AG09309 (cell line): ENCODE measurements at regions not wholly inside any gene's neighbourhood (a gene's known extent, or its start where the extent isn't known, plus 50 kb on each side); places are given as distances from the start of the nearest gene placed in this dataset.

Experiments
- DNase-seq: peaks from one replicate; pipeline ENCODE4 v3.0.0-alpha.2; 2010; ENCODE audit warnings: low read depth
- H3K4me3 ChIP-seq: 2 replicates; pipeline ENCODE4 v1.5.1; 2011; ENCODE audit warnings: mild to moderate bottlenecking, low read depth, low read length, moderate library complexity; ENCODE audit not compliant: control insufficient read depth
- TF ChIP-seq, protein P1 (sequence below): IDR thresholded peaks from 2 replicates; pipeline ENCODE4 v1.5.1; 2011; ENCODE audit warnings: mild to moderate bottlenecking, low read depth, low read length, inconsistent platforms; ENCODE audit not compliant: insufficient read depth, control insufficient read depth; ENCODE audit errors: missing control alignments

DNA sequence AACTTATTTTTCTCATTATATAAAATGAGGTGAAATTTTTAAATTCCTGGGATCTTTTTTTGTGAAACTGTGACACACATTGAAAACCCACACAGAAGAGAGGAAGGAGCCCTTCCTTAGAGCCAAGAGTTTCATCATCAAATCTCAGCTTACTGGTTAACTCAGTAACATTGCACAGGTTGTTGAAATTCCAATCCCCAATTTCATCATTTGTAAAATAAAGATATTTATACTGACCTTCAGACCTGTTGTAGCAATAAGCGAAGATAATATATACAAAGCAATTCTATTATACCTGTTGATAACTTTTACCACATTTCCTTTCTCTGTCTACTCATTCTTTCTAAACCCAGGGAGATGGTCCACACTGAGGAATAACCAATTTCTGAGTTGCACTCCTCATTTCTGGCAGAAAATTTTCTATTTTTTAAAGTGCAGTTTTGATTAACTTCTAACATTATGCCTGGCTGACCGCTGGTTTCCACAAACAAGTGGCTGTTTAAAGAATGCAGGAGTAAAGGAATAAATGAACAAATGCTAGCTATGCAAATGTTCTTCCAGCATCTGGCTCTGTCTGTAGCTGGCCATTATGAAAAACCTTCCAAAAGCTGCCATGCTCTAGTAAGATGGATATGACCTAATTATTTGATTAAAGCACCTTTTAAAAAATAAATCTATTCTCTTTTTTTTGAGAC lies 105.7 kb upstream of the LINC00305 start:
- TF ChIP-seq, protein P1, sequence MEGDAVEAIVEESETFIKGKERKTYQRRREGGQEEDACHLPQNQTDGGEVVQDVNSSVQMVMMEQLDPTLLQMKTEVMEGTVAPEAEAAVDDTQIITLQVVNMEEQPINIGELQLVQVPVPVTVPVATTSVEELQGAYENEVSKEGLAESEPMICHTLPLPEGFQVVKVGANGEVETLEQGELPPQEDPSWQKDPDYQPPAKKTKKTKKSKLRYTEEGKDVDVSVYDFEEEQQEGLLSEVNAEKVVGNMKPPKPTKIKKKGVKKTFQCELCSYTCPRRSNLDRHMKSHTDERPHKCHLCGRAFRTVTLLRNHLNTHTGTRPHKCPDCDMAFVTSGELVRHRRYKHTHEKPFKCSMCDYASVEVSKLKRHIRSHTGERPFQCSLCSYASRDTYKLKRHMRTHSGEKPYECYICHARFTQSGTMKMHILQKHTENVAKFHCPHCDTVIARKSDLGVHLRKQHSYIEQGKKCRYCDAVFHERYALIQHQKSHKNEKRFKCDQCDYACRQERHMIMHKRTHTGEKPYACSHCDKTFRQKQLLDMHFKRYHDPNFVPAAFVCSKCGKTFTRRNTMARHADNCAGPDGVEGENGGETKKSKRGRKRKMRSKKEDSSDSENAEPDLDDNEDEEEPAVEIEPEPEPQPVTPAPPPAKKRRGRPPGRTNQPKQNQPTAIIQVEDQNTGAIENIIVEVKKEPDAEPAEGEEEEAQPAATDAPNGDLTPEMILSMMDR: no peak
- no peak overlapping the region for H3K4me3 ChIP-seq
- no peak for DNase-seq

DNA sequence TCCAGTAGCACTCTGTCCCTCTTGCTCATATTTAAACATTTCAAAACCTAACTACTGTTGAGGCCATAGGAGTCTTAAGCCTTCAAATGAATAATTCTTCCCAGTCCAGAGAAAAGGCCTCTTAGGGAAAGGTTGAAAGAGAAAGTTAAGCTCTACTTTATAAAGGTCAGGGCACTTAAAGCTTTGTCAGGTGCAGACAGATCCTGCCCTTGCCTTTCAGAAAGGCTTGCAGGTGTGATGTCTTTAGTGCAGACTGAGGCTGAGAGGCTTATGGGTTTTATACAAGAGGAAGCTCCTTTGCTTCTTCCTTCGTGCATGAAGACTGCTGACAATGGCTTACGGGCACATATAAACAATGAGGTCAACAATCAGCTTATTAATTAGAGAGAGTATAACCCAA lies 105.0 kb upstream of the LINC00305 start:
- no peak overlapping the region for H3K4me3 ChIP-seq
- DNase-seq: no peak
- TF ChIP-seq, protein P1: no peak

DNA sequence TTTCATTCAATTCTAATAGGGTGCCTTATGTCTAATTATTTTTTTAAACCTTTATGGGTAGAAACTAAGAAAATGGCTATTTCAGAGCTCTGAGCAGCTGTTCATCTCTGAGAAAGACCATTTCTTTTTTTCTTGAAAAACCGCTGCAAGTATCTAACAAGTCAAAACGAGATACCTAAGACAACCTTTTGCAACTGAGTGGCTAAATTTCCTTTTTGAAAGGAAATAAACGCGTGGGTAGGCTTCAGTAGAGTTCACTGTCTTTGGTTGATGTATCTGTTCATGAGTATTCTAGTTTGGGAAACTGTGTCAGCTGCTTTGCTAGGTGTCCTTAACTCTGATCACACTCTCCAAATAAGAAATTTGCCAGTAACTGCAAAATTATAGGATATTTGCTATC lies 104.3 kb upstream of the LINC00305 start:
- no peak for DNase-seq
- no peak overlapping the region for H3K4me3 ChIP-seq
- TF ChIP-seq, protein P1: no peak

DNA sequence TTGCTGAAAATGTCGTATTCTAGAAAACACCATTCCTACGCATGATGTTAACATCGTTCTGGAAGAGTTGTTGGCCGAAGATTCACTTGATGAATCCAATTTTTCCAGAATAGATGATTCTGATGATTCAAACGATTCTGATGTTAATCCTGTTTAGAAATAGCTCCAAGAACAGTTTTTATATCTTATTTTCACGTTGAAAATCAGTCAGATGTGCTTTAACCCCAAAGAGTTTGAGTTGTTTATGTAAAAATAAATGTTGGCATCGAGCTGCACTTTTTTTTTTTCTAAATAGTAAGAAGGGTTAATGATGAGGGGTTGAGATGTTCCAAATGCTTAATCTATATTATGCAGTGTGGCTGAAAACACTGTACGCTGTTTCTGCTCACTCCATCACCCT lies 99.9 kb upstream of the LINC00305 start:
- H3K4me3 ChIP-seq: no peak overlapping the region
- TF ChIP-seq, protein P1: no peak
- DNase-seq: no peak

DNA sequence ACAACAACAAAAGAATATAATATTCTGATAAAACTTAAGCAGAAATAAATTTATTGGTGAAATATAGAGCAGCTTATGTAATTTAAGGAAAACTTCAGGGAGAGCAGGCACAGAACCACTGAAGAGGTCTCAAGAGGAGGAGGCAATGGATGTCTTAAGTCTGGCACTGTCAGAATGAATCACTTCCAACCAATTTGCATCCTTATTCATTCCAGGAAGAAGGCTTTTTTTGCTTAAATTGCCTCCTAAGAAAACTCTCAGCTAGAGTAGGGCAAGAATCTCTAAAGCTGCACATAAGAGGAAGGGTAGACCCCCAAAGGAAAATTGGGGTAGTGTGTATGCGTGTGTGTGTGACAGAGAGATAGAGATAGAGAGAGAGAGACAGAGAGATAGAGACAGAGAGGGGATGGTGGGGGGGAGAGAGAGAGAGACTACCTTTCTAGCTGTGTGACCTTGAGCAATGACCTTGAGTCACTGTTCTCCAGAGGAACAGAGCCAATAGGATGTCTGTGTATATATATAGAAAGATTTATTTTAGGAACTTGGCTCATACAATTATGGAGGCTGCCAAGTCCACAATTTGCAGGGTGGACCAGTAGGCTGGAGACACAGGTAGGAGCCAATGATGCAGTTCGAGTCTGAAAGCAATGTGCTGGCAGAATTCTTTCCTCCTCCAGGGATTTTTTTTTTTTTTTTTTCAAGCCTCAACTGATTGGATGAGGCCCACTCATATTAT lies 96.4 kb upstream of the LINC00305 start:
- TF ChIP-seq, protein P1: no peak
- H3K4me3 ChIP-seq: no peak overlapping the region
- DNase-seq: no peak

DNA sequence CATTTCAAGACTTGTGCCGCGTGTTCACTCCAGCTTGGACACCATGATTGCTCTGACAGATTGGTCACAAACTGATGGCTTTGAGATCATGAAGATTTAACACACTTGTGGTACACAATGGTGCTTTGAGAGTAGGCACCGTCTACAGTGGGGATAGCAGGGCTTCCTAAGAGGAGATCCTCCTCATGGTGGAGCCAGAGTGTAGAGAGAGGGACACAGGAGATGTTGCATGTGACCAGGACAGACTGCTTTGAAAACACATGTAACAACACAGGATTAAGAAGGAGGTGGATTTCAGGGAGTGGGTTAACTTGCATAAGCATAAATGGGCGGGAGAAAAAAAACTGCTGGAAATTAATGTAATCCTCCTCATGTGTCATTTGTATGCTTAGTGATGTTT lies 95.7 kb upstream of the LINC00305 start:
- DNase-seq: no peak
- TF ChIP-seq, protein P1: no peak

More for the DNA sequence above, 95.7 kb upstream of the LINC00305 start:
- no peak overlapping the region for H3K4me3 ChIP-seq
